ENCODE measurements at regions not wholly inside any gene's neighbourhood (a gene's known extent, or its start where the extent isn't known, plus 50 kb on each side); places are given as distances from the start of the nearest gene placed in this dataset.

- H3K36me3 ChIP-seq (ENCODE audit: control insufficient read depth in 2 of 2, extremely low read depth in 1 of 2, insufficient read depth in 2 of 2, low read length in 2 of 2), result no peaks in the 10 kb centered on the region
- no peaks in the 10 kb centered on the region for H3K9me1 ChIP-seq (ENCODE audit: control insufficient read depth, extremely low read depth, insufficient read depth, low read length)
- H3K4me1 ChIP-seq (ENCODE audit: control insufficient read depth, extremely low read depth, insufficient read depth, low read length), result peaks cover 3% of the 10 kb centered on the region
- no peaks in the 10 kb centered on the region for H3K27me3 ChIP-seq (ENCODE audit: control insufficient read depth, extremely low read depth, insufficient read depth, low read length)
- no peaks in the 10 kb centered on the region for H3K79me2 ChIP-seq (ENCODE audit: control insufficient read depth, insufficient read depth, low read length)
- no peaks in the 10 kb centered on the region for H3K9me3 ChIP-seq (ENCODE audit: control insufficient read depth, low read depth, low read length)
- H2AFZ ChIP-seq (ENCODE audit: control insufficient read depth, low read length), result no peak overlapping the region
- no peaks in the 10 kb centered on the region for H4K20me1 ChIP-seq (ENCODE audit: control insufficient read depth, extremely low read depth, insufficient read depth, low read length)
- H3K4me2 ChIP-seq (ENCODE audit: control insufficient read depth, extremely low read depth, insufficient read depth, low read depth, low read length), result no peak overlapping the region
- DNase-seq (ENCODE audit: low read depth, low spot score) (no peak), FAIRE-seq (no peak)
- no peak for TF ChIP-seq EZH2 (IDR thresholded peaks at IDR 0.05; ENCODE audit: low read length)
- no peak for TF ChIP-seq CTCF (optimal IDR thresholded peaks at IDR 0.05 in 1 of 3, IDR thresholded peaks at IDR 0.05 in 1 of 3, conservative IDR thresholded peaks at IDR 0.05 in 1 of 3; ENCODE audit: extremely low read depth in 1 of 3, insufficient read depth in 2 of 3, low read length in 3 of 3)
- H3K9ac ChIP-seq (ENCODE audit: control insufficient read depth, extremely low read depth, insufficient read depth, low read length), result no peak overlapping the region
- dilution Hi-C loops (cut with MboI; ENCODE audit: extremely low pct_ligation_motif_present, low sequenced_read_pairs), result no loop called here
- no peak overlapping the region for H3K27ac ChIP-seq (ENCODE audit: control insufficient read depth, insufficient read depth, low read length)
- H3K4me3 ChIP-seq (ENCODE audit: control insufficient read depth in 2 of 3, extremely low read depth in 1 of 3, insufficient read depth in 2 of 3, low read depth in 1 of 3, low read length in 3 of 3), result no peak overlapping the region
Observed at GRCh38 chr7:19401461-19401860, 256.2 kb upstream of the FERD3L start.

GRCh38 chr7:19400758-19401254, 255.6 kb upstream of the FERD3L start:
- dilution Hi-C loops (cut with MboI; ENCODE audit: extremely low pct_ligation_motif_present, low sequenced_read_pairs), result no loop called here
- H3K36me3 ChIP-seq (ENCODE audit: control insufficient read depth in 2 of 2, extremely low read depth in 1 of 2, insufficient read depth in 2 of 2, low read length in 2 of 2), result no peaks in the 10 kb centered on the region
- peaks cover 3% of the 10 kb centered on the region for H3K4me1 ChIP-seq (ENCODE audit: control insufficient read depth, extremely low read depth, insufficient read depth, low read length)
- no peak overlapping the region for H3K4me2 ChIP-seq (ENCODE audit: control insufficient read depth, extremely low read depth, insufficient read depth, low read depth, low read length)
- H3K27ac ChIP-seq (ENCODE audit: control insufficient read depth, insufficient read depth, low read length), result no peak overlapping the region
- no peaks in the 10 kb centered on the region for H3K9me3 ChIP-seq (ENCODE audit: control insufficient read depth, low read depth, low read length)
- H3K27me3 ChIP-seq (ENCODE audit: control insufficient read depth, extremely low read depth, insufficient read depth, low read length), result no peaks in the 10 kb centered on the region
- no peaks in the 10 kb centered on the region for H3K9me1 ChIP-seq (ENCODE audit: control insufficient read depth, extremely low read depth, insufficient read depth, low read length)
- no peak for TF ChIP-seq CTCF (optimal IDR thresholded peaks at IDR 0.05 in 1 of 3, IDR thresholded peaks at IDR 0.05 in 1 of 3, conservative IDR thresholded peaks at IDR 0.05 in 1 of 3; ENCODE audit: extremely low read depth in 1 of 3, insufficient read depth in 2 of 3, low read length in 3 of 3)
- no peak for TF ChIP-seq EZH2 (IDR thresholded peaks at IDR 0.05; ENCODE audit: low read length)
- no peak for FAIRE-seq
- H2AFZ ChIP-seq (ENCODE audit: control insufficient read depth, low read length), result no peak overlapping the region
- H4K20me1 ChIP-seq (ENCODE audit: control insufficient read depth, extremely low read depth, insufficient read depth, low read length), result no peaks in the 10 kb centered on the region
- no peaks in the 10 kb centered on the region for H3K79me2 ChIP-seq (ENCODE audit: control insufficient read depth, insufficient read depth, low read length)
- H3K9ac ChIP-seq (ENCODE audit: control insufficient read depth, extremely low read depth, insufficient read depth, low read length), result no peak overlapping the region
- no peak overlapping the region for H3K4me3 ChIP-seq (ENCODE audit: control insufficient read depth in 2 of 3, extremely low read depth in 1 of 3, insufficient read depth in 2 of 3, low read depth in 1 of 3, low read length in 3 of 3)
- DNase-seq (ENCODE audit: low read depth, low spot score), result no peak
